GM12873 (cell line): ENCODE measurements at regions not wholly inside any gene's neighbourhood (a gene's known extent, or its start where the extent isn't known, plus 50 kb on each side); places are given as distances from the start of the nearest gene placed in this dataset.
A peak's percentile ranks its signal among the peaks of the same experiment; 100 is the strongest.

ENCODE experiments used
- CTCF ChIP-seq: IDR thresholded peaks from 2 replicates; pipeline ENCODE4 v1.5.1; 2012; ENCODE audit warnings: low read depth, mild to moderate bottlenecking, moderate library complexity, low read length, control low read depth; ENCODE audit not compliant: insufficient read depth; ENCODE audit errors: missing control alignments

GRCh38 chr4:24734511-24734910 is 60.9 kb upstream of the SOD3 start:
- no peak for TF ChIP-seq CTCF

- TF ChIP-seq CTCF: peak; percentile 38
Measured at GRCh38 chr4:24736066-24736465, 59.3 kb upstream of the SOD3 start.

GRCh38 chr4:24741910-24742309 is 53.5 kb upstream of the SOD3 start:
- TF ChIP-seq CTCF: no peak

GRCh38 chr4:24742335-24742734 is 53.0 kb upstream of the SOD3 start:
- no peak for TF ChIP-seq CTCF

- no peak for TF ChIP-seq CTCF
Measured at GRCh38 chr4:24742773-24743172, 52.6 kb upstream of the SOD3 start.

DNA sequence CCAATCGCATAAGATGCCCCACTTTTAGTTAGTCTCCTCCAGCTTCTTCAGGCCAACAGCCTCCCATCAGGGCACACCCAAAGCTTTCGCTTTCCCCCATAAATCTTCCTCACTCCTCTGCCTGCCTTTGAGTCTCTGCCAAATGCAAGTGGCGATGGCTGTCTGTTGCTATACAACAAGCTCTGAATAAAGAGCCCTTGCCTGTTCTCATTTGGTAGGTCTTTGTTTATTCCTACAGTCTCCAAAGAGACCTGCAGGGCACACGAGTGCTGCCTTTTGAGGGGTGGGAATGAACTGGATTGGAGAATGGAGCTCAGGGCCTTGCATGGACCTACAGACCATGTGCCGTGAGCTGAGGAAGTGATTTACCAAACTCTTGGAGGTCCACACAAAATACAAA is 52.2 kb upstream of the SOD3 start:
- TF ChIP-seq CTCF: no peak

GRCh38 chr4:24743927-24744326 is 51.4 kb upstream of the SOD3 start:
- no peak for TF ChIP-seq CTCF
